Spleen (tissue), 11 donors: ENCODE measurements at regions not wholly inside any gene's neighbourhood (a gene's known extent, or its start where the extent isn't known, plus 50 kb on each side); places are given as distances from the start of the nearest gene placed in this dataset.
"Not testable (repeated sequence)": the region's sequence is repeated elsewhere in the genome, so short reads cannot be mapped to it uniquely, and the experiment has no call there.

Source experiments
- DNase-seq: peaks from one replicate; pipeline ENCODE4 v3.0.0-alpha.2; 2020
- H3K27ac ChIP-seq, 8 donors: fragments of 200-600 bp; sonication (generic) in 7 of 8; 1 replicate in 4 of 8; 2 replicates in 4 of 8; pipeline versions ENCODE4 v1.5.0 to v1.8.0; 2016 to 2021; ENCODE audit warnings: inconsistent platforms in 4 of 8, mild to moderate bottlenecking in 4 of 8, moderate library complexity in 1 of 8
- H3K27me3 ChIP-seq, 7 donors: fragments of 200-600 bp; sonication (generic) in 6 of 7; replicated peaks in 1 of 7; 1 replicate in 4 of 7; 2 replicates in 3 of 7; pipeline versions ENCODE4 v1.5.0 to v1.8.0; 2016 to 2021; ENCODE audit warnings: inconsistent platforms in 3 of 7, mild to moderate bottlenecking in 1 of 7
- H3K36me3 ChIP-seq, 6 donors: fragments of 200-600 bp; sonication (generic) in 5 of 6; 1 replicate in 4 of 6; 2 replicates in 2 of 6; pipeline versions ENCODE4 v1.5.0 to v1.8.0; 2016 to 2021; ENCODE audit warnings: inconsistent platforms in 2 of 6
- H3K4me1 ChIP-seq, 6 donors: fragments of 200-600 bp; sonication (generic) in 5 of 6; 1 replicate in 3 of 6; 2 replicates in 3 of 6; pipeline versions ENCODE4 v1.5.0 to v1.8.0; 2016 to 2021; ENCODE audit warnings: inconsistent platforms in 3 of 6
- H3K4me3 ChIP-seq, 8 donors: fragments of 200-600 bp; sonication (generic) in 7 of 8; 1 replicate in 4 of 8; 2 replicates in 4 of 8; pipeline versions ENCODE4 v1.5.0 to v1.8.0; 2016 to 2021; ENCODE audit warnings: inconsistent platforms in 4 of 8, mild to moderate bottlenecking in 4 of 8, moderate library complexity in 2 of 8
- H3K9me3 ChIP-seq, 8 donors: fragments of 200-600 bp; sonication (generic) in 7 of 8; 1 replicate in 4 of 8; 2 replicates in 4 of 8; pipeline versions ENCODE4 v1.5.0 to v1.8.0; 2016 to 2021; ENCODE audit warnings: inconsistent platforms in 4 of 8
- POLR2A ChIP-seq, 3 donors: fragments of 450-650 bp; IDR thresholded peaks; one replicate each; pipeline ENCODE4 v1.5.1; 2017; ENCODE audit warnings: antibody characterized with exemption in 3 of 3, mild to moderate bottlenecking in 1 of 3
- POLR2AphosphoS5 ChIP-seq, 3 donors: sonication (generic); formaldehyde crosslinking; IDR thresholded peaks; one replicate each; pipeline ENCODE4 v1.5.1; 2017; ENCODE audit warnings: antibody characterized with exemption in 3 of 3
- WGBS, 5 donors: extraction: QIAGEN DNeasy Blood & Tissue Kit in 3 of 5; methylation state at CpG; one replicate each; pipeline versions ENCODE4 v1.1.5 to v1.1.7; 2013 to 2018; 5-methylcytosine and 5-hydroxymethylcytosine counted together
- intact Hi-C: fragments of 100-400 bp; cut with DNase I; formaldehyde crosslinking; loops from one replicate; pipeline ENCODE4 v1.15.0; 2023; ENCODE audit warnings: low total_unique reads
- TF ChIP-seq, protein P1 (sequence below), 11 experiments: fragments of 200-600 bp in 7 of 11; fragments of 450-650 bp in 4 of 11; sonication (generic) in 4 of 11; IDR thresholded peaks in 8 of 11; conservative IDR thresholded peaks in 3 of 11; 1 replicate in 7 of 11; 2 replicates in 4 of 11; pipeline versions ENCODE4 v1.4.0 to v1.8.0; 2016 to 2021; ENCODE audit warnings: antibody characterized with exemption in 11 of 11, inconsistent platforms in 4 of 11, mild to moderate bottlenecking in 1 of 11
- donor health status: healthy with polysubstance abuse.
- donor health status: DM: no; HTN: no; CAD: no; lungs with moderate emphysema.
- donor health status: DM: no; HTN: no; CAD: no.
- donor health status: Bipolar disorder and iron deficiency.
- donor health status: healthy.
- donor health status: DM: no; HTN: no; CAD: no.
- donor health status: DM: yes; HTN: yes; CAD: no.

DNA sequence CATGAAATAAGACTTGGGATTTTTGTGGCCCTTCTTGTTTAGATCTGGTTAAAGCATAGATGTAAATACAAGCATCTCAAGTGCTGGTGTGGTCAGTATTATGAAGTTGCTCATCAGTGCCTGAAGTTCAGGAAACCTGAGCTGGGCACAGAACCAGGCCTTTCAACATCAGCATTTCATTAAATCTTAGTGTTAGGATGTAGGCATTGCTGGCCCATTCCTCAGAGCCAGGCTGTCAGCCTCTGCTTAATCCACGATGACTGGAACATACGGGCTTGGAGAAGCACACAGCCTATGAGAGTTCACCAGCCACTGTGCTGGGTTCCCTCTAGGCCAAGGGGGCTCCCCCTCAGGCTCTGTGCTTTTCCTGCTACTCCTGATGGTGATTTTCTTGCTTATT is 270.2 kb downstream of the EN1 start:
- no peak for DNase-seq
- no peaks in the 10 kb centered on the region for H3K36me3 ChIP-seq
- no peak overlapping the region for H3K4me3 ChIP-seq
- no peaks in the 10 kb centered on the region for H3K9me3 ChIP-seq
- WGBS, 5 donors, result 57 to 63% (median 62%) methylated on average over 2 of the region's 2 CpGs
- H3K27me3 ChIP-seq, result no peaks in the 10 kb centered on the region
- H3K27ac ChIP-seq, result no peak overlapping the region
- intact Hi-C loops, result no loop called here
- no peak for TF ChIP-seq POLR2A (IDR thresholded peaks at IDR 0.05)
- TF ChIP-seq POLR2AphosphoS5 (IDR thresholded peaks at IDR 0.05), result no peak
- TF ChIP-seq, protein P1, sequence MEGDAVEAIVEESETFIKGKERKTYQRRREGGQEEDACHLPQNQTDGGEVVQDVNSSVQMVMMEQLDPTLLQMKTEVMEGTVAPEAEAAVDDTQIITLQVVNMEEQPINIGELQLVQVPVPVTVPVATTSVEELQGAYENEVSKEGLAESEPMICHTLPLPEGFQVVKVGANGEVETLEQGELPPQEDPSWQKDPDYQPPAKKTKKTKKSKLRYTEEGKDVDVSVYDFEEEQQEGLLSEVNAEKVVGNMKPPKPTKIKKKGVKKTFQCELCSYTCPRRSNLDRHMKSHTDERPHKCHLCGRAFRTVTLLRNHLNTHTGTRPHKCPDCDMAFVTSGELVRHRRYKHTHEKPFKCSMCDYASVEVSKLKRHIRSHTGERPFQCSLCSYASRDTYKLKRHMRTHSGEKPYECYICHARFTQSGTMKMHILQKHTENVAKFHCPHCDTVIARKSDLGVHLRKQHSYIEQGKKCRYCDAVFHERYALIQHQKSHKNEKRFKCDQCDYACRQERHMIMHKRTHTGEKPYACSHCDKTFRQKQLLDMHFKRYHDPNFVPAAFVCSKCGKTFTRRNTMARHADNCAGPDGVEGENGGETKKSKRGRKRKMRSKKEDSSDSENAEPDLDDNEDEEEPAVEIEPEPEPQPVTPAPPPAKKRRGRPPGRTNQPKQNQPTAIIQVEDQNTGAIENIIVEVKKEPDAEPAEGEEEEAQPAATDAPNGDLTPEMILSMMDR (IDR thresholded peaks at IDR 0.05 in 8 of 11, conservative IDR thresholded peaks at IDR 0.05 in 3 of 11), result no peak
- H3K4me1 ChIP-seq, result no peaks in the 10 kb centered on the region

DNA sequence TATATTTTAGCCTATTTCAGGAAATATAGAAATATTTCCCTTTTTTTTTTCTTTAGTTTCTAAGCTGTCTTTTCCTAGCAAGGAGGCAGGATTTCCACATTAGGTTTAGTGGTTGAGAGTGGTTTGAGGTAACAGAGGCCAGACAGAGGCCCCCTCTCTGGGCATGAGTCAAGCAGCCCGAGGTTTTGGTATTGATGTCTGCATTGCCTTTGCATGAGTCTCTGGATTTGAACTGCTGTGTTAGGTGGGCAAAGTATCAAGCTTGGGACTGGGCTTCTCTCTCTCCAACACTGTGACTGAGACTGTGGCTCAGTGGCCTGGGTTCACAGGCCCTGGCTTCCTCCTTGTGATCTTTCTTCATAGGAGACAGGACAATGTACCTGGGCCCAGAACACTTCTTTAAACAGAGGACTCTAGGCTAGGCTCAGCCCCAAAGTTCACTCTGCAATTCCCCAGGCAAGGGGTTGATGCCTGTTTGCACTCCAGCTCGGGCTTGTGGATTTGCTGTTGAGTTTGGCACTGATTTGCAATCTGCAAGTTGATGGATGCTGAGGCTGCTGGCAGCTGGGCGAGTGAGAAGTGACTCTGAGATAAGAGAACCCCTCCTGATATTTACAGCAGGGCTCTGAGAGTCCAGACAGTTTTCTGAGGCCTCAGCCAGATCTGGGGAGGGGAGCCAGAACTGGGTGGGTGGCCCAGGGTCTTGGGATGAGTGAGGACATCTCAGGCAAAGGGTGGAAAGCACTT is 271.2 kb downstream of the EN1 start:
- intact Hi-C loops, result no loop called here
- no peaks in the 10 kb centered on the region for H3K9me3 ChIP-seq
- WGBS, 5 donors, result 35 to 49% (median 43%) methylated on average over 3 of the region's 3 CpGs
- no peaks in the 10 kb centered on the region for H3K27me3 ChIP-seq
- DNase-seq, result no peak
- no peaks in the 10 kb centered on the region for H3K36me3 ChIP-seq
- H3K27ac ChIP-seq, result no peak overlapping the region
- H3K4me3 ChIP-seq, result no peak overlapping the region
- TF ChIP-seq POLR2A (IDR thresholded peaks at IDR 0.05), result no peak
- H3K4me1 ChIP-seq, result no peaks in the 10 kb centered on the region

DNA sequence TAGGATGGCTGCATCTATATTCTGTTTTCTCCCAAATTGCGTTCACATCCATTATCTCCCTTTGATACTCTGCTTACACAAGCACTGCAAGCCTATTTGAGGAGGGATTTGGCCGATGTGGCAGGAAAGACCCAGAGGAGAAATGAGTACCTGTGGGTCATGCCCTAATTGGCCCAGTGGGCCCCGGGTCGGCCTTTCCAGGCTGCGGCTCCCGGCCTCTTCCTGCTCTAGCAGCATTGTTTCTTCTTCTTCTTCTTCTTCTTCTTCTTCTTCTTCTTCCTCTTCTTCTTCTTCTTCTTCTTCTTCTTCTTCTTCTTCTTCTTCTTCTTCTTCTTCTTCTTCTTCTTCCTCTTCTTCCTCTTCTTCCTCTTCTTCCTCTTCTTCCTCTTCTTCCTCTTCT is 275.1 kb downstream of the EN1 start:
- 88 to 92% (median 91%) methylated on average over 6 of the region's 6 CpGs for WGBS, 5 donors
- H3K4me3 ChIP-seq, H3K36me3 ChIP-seq, intact Hi-C loops, H3K4me1 ChIP-seq, DNase-seq, H3K9me3 ChIP-seq, H3K27ac ChIP-seq, H3K27me3 ChIP-seq: not testable (repeated sequence)

DNA sequence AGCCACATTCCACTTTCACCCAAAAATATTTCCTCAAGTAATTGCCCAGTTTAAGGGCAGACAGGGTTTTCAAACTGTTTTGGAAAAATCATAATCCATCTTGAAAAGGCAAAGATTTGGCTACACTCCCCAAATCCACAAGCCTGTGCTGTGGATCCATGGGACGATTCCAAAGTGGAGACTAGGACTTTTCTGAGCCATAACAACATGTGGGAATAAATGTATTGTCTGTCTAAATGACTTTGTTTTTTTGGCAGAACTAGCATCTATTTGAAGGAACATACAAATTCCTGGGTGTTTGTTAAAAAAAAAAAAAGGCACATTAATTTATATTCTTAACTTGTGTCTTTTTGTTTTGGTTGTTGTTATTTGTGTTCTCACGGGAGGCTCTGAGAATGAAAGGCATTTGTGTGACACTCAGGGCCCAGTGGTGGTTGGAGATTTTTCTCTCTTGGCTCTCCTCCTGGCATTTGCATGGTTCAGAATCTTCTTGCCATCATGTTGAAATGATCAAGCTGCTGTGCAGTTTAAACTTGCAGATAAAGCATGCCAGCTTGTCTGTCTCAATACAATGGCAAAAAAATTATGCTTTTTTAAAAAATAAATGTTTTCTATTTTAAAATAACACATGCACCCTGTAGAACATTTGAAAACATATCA is 277.4 kb downstream of the EN1 start:
- TF ChIP-seq, protein P1 (IDR thresholded peaks at IDR 0.05 in 8 of 11, conservative IDR thresholded peaks at IDR 0.05 in 3 of 11), result no peak
- TF ChIP-seq POLR2AphosphoS5 (IDR thresholded peaks at IDR 0.05), result no peak
- no peak for TF ChIP-seq POLR2A (IDR thresholded peaks at IDR 0.05)
- WGBS, 5 donors, result 49 to 64% (median 57%) methylated on average over 2 of the region's 2 CpGs
- Histone ChIP-seq H3K27ac (no peak overlapping the region), H3K27me3 (peaks cover 0 to 5% (median 0%) of the 10 kb centered on the region in 7 donors), H3K4me3 (no peak overlapping the region), H3K4me1 (peaks cover 0 to 5% (median 0%) of the 10 kb centered on the region in 6 donors), H3K36me3 (no peaks in the 10 kb centered on the region), H3K9me3 (no peaks in the 10 kb centered on the region)
- intact Hi-C loops, result no loop called here
- DNase-seq, result no peak

DNA sequence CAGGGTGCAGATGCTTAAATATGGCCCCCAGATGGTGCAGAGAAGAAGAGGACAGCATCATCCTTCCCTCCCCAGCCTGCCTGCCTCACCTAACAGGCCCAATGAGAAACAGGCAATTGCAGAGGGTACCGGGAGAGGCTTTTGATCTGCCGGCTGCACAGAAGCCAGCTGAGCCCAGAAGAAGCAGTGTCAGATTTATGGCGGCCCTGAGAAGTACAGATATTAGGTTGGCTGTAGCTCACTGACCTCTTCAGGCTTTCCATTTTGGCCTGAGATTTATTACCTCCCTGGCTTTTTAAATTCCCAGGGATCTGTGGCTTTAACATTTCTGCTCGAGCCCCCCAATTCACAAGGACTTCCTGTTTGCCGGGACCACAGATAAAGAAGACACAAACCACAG is 278.7 kb downstream of the EN1 start:
- H3K4me1 ChIP-seq, result peaks cover 0 to 5% (median 0%) of the 10 kb centered on the region in 6 donors
- peaks cover 0 to 10% (median 0%) of the 10 kb centered on the region in 7 donors for H3K27me3 ChIP-seq
- DNase-seq, result no peak
- intact Hi-C loops, result no loop called here
- no peak overlapping the region for H3K27ac ChIP-seq
- no peak overlapping the region for H3K4me3 ChIP-seq
- no peaks in the 10 kb centered on the region for H3K36me3 ChIP-seq
- no peaks in the 10 kb centered on the region for H3K9me3 ChIP-seq
- TF ChIP-seq, protein P1 (IDR thresholded peaks at IDR 0.05 in 8 of 11, conservative IDR thresholded peaks at IDR 0.05 in 3 of 11), result no peak
- no peak for TF ChIP-seq POLR2A (IDR thresholded peaks at IDR 0.05)
- TF ChIP-seq POLR2AphosphoS5 (IDR thresholded peaks at IDR 0.05), result no peak
- 13 to 18% (median 17%) methylated on average over 5 of the region's 5 CpGs for WGBS, 5 donors
